NCI-H1092 treated with DMSO at 0.1 percent for 48 hours (cell line): ENCODE measurements at regions not wholly inside any gene's neighbourhood (a gene's known extent, or its start where the extent isn't known, plus 50 kb on each side); places are given as distances from the start of the nearest gene placed in this dataset.
A peak's percentile ranks its signal among the peaks of the same experiment; 100 is the strongest.

Experiments
- DNase-seq: peaks from one replicate; lab custom pipeline; 2025; lab: John Stamatoyannopoulos, UW

- DNase-seq: no peak
Observed at GRCh38 chr13:106351251-106351650, 184.2 kb downstream of the EFNB2 start.

GRCh38 chr13:106350208-106350607 lies 185.3 kb downstream of the EFNB2 start:
- DNase-seq: peak; percentile 21

- peak; percentile 98 for DNase-seq
Observed at GRCh38 chr13:106349080-106349931, 186.2 kb downstream of the EFNB2 start.

GRCh38 chr13:106348075-106348840 lies 187.2 kb downstream of the EFNB2 start:
- peak; percentile 16 for DNase-seq

- DNase-seq: no peak
Observed at GRCh38 chr13:106344342-106344741, 191.1 kb downstream of the EFNB2 start.

GRCh38 chr13:106343836-106344235 lies 191.6 kb downstream of the EFNB2 start:
- no peak for DNase-seq

GRCh38 chr13:106340249-106340648 lies 195.2 kb downstream of the EFNB2 start:
- no peak for DNase-seq

GRCh38 chr13:106337096-106337850 lies 198.2 kb downstream of the EFNB2 start:
- peak; percentile 42 for DNase-seq

- DNase-seq: peak; percentile 60
Observed at GRCh38 chr13:106336668-106337067, 198.8 kb downstream of the EFNB2 start.

- DNase-seq: no peak
Observed at GRCh38 chr13:106332621-106333020, 202.8 kb downstream of the EFNB2 start.

- no peak for DNase-seq
Observed at GRCh38 chr13:106331116-106331515, 204.3 kb downstream of the EFNB2 start.

GRCh38 chr13:106329941-106330340 lies 205.5 kb downstream of the EFNB2 start:
- no peak for DNase-seq

- no peak for DNase-seq
Observed at GRCh38 chr13:106326751-106327150, 208.7 kb downstream of the EFNB2 start.

GRCh38 chr13:106324444-106324843 lies 211.0 kb downstream of the EFNB2 start:
- no peak for DNase-seq

- no peak for DNase-seq
Observed at GRCh38 chr13:106322628-106323027, 212.8 kb downstream of the EFNB2 start.

GRCh38 chr13:106318941-106319411 lies 216.5 kb downstream of the EFNB2 start:
- no peak for DNase-seq

GRCh38 chr13:106314417-106314816 lies 221.0 kb downstream of the EFNB2 start:
- no peak for DNase-seq

GRCh38 chr13:106311004-106311403 lies 224.5 kb downstream of the EFNB2 start:
- no peak for DNase-seq

- no peak for DNase-seq
Observed at GRCh38 chr13:106310291-106310865, 225.1 kb downstream of the EFNB2 start.

- DNase-seq: no peak
Observed at GRCh38 chr13:106306748-106307277, 228.6 kb downstream of the EFNB2 start.

GRCh38 chr13:106302843-106303242 lies 232.6 kb downstream of the EFNB2 start:
- DNase-seq: no peak

GRCh38 chr13:106302011-106302410 lies 233.5 kb downstream of the EFNB2 start:
- DNase-seq: no peak
